ENCODE measurements at regions not wholly inside any gene's neighbourhood (a gene's known extent, or its start where the extent isn't known, plus 50 kb on each side); places are given as distances from the start of the nearest gene placed in this dataset.

- H3K36me3 ChIP-seq (ENCODE audit: insufficient read depth, low read length): no peaks in the 10 kb centered on the region
- no peak overlapping the region for H2AFZ ChIP-seq (ENCODE audit: low read depth, low read length)
- H3K4me3 ChIP-seq (ENCODE audit: low read length): no peak overlapping the region
- no peaks in the 10 kb centered on the region for H3K9me3 ChIP-seq (ENCODE audit: low read length)
- H3K4me1 ChIP-seq (ENCODE audit: insufficient read depth, low read length): no peaks in the 10 kb centered on the region
- H3K27me3 ChIP-seq (ENCODE audit: insufficient read depth, low read length): no peaks in the 10 kb centered on the region
These were observed 454.6 kb upstream of the SORCS1 start for GRCh38 chr10:107619139-107619538.

GRCh38 chr10:107618504-107618994, 454.0 kb upstream of the SORCS1 start:
- Histone ChIP-seq H3K4me3 (ENCODE audit: low read length) (no peak overlapping the region), H3K4me1 (ENCODE audit: insufficient read depth, low read length) (no peaks in the 10 kb centered on the region), H3K27me3 (ENCODE audit: insufficient read depth, low read length) (no peaks in the 10 kb centered on the region), H3K9me3 (ENCODE audit: low read length) (no peaks in the 10 kb centered on the region), H3K36me3 (ENCODE audit: insufficient read depth, low read length) (no peaks in the 10 kb centered on the region), H2AFZ (ENCODE audit: low read depth, low read length) (no peak overlapping the region)

DNA sequence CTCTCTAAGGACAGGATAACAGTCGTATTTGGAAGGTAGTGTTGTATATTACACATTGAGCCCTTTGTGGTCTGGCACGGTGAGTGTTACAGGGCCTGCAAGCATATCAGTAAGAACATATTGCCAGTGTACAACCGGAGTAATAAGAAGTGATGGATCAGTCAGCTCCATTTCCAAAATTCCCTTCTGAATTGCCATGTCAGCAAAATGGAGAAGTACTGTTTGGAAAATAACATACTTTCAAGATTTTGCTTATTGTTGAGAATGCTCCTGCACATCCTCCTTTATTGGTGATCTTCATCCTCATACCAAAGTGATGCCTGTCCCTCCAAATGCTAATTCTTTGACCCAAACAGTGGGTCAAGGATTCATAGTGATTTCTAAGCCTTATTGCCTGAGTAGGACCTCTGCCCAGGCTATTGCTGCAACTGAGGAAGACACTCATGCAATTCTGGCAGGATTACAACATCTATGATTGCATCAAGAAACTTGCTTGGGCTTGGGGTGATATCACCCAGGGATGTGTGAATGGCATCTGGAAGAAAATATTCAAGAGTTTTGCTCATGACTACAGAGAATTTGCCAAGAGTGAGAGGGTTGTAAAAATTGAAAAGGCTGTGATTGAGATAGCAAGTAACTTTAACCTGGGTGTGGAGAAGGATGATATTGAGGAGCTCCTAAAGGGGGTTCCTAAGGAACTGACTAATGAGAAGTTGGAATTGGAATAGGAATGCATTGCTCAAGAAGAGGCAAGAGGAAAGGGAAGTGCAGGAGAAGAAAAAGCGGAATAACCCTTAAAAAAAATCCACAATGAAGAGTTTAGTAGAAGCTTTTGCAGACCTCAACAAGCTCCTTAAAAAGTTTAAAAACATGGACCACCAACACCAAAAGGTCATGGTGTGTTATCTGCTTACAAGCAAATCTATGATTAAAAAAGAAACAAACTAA, 452.2 kb upstream of the SORCS1 start:
- Histone ChIP-seq H3K4me3 (ENCODE audit: low read length) (no peak overlapping the region), H2AFZ (ENCODE audit: low read depth, low read length) (no peak overlapping the region), H3K27me3 (ENCODE audit: insufficient read depth, low read length) (no peaks in the 10 kb centered on the region), H3K36me3 (ENCODE audit: insufficient read depth, low read length) (no peaks in the 10 kb centered on the region), H3K9me3 (ENCODE audit: low read length) (no peaks in the 10 kb centered on the region), H3K4me1 (ENCODE audit: insufficient read depth, low read length) (no peaks in the 10 kb centered on the region)

DNA sequence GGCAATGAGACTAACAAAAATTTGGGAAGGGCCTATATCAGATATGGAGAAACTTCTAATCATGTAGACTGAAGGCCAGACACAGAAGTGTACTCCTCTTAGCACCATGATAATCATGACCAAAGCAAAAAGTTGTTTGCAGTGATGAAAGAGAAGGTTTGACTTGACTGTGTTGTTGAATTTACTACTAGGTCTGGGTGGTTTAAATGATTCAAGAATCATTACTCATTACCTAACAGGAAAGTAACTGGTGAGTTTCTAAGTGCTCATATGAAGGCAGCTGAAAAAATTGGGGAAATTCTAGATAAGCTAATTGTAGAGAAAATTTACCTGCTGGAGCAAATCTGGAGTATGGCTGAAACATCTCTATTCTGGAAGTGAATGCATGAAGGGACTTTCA, 451.5 kb upstream of the SORCS1 start:
- no peak overlapping the region for H3K4me3 ChIP-seq (ENCODE audit: low read length)
- no peak overlapping the region for H2AFZ ChIP-seq (ENCODE audit: low read depth, low read length)
- H3K36me3 ChIP-seq (ENCODE audit: insufficient read depth, low read length): no peaks in the 10 kb centered on the region
- H3K4me1 ChIP-seq (ENCODE audit: insufficient read depth, low read length): no peaks in the 10 kb centered on the region
- H3K27me3 ChIP-seq (ENCODE audit: insufficient read depth, low read length): no peaks in the 10 kb centered on the region
- H3K9me3 ChIP-seq (ENCODE audit: low read length): no peaks in the 10 kb centered on the region

DNA sequence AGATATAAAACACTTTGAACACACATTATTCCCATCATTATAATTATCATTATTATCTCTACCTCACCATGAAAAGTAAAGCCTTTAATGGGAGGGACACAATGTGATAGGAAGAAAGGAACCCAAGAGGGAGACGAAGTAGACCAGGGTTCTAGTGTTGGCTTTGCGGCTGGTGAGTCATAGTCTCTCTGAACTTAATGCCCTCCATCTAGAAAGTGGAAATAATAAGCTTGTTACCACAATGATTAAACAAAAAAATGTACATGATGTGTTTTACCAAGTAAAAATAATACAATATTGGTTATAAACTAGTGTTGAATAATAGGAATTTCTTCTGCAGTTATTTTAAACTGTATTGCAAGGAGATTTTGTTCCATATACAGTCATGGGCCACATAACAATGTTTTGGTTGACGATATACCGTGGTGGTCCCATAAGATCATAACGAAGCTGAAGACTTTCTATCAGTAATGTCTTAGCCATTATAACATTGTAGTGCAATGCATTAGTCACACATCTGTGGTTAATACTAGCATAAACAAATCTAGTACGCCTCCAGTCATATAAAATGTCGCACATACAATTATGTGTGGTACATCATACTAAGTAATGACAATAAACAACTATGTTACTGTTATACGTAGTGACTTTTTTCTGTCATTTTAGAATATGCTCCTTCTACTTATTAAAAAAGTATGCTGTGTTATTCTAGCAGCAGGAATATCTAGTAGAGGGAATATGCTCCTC, 450.6 kb upstream of the SORCS1 start:
- Histone ChIP-seq H3K4me3 (ENCODE audit: low read length) (no peak overlapping the region), H3K4me1 (ENCODE audit: insufficient read depth, low read length) (no peaks in the 10 kb centered on the region), H3K27me3 (ENCODE audit: insufficient read depth, low read length) (no peaks in the 10 kb centered on the region), H3K36me3 (ENCODE audit: insufficient read depth, low read length) (no peaks in the 10 kb centered on the region), H3K9me3 (ENCODE audit: low read length) (no peaks in the 10 kb centered on the region), H2AFZ (ENCODE audit: low read depth, low read length) (no peak overlapping the region)

DNA sequence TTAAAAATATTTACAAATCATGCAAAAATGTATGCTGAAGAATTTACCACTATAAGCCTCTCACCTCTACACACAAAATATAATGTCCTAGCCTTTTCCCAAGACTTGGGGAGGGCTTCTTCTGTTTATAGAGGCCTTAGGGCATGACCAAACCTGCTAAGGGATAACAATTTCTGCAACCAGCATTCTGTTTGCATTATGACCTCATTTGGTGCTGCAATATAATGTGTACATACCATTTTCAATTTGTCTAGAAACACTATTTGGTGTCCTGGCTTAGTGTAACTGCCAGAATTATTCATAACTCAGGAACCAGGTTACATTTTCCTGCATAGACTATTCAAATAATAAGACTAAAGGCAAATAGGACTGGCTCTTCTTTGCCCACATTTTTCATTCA, 446.6 kb upstream of the SORCS1 start:
- Histone ChIP-seq H3K9me3 (ENCODE audit: low read length) (no peaks in the 10 kb centered on the region), H3K4me3 (ENCODE audit: low read length) (no peak overlapping the region), H2AFZ (ENCODE audit: low read depth, low read length) (no peak overlapping the region), H3K27me3 (ENCODE audit: insufficient read depth, low read length) (no peaks in the 10 kb centered on the region), H3K4me1 (ENCODE audit: insufficient read depth, low read length) (no peaks in the 10 kb centered on the region), H3K36me3 (ENCODE audit: insufficient read depth, low read length) (no peaks in the 10 kb centered on the region)

- Histone ChIP-seq H3K27me3 (ENCODE audit: insufficient read depth, low read length) (no peaks in the 10 kb centered on the region), H3K4me1 (ENCODE audit: insufficient read depth, low read length) (no peaks in the 10 kb centered on the region), H2AFZ (ENCODE audit: low read depth, low read length) (no peak overlapping the region), H3K9me3 (ENCODE audit: low read length) (no peaks in the 10 kb centered on the region), H3K36me3 (ENCODE audit: insufficient read depth, low read length) (no peaks in the 10 kb centered on the region), H3K4me3 (ENCODE audit: low read length) (no peak overlapping the region)
These were observed 424.6 kb upstream of the SORCS1 start for GRCh38 chr10:107589081-107589480.

GRCh38 chr10:107585630-107586029, 421.1 kb upstream of the SORCS1 start:
- Histone ChIP-seq H3K4me3 (ENCODE audit: low read length) (no peak overlapping the region), H3K9me3 (ENCODE audit: low read length) (no peaks in the 10 kb centered on the region), H3K4me1 (ENCODE audit: insufficient read depth, low read length) (no peaks in the 10 kb centered on the region), H3K36me3 (ENCODE audit: insufficient read depth, low read length) (no peaks in the 10 kb centered on the region), H3K27me3 (ENCODE audit: insufficient read depth, low read length) (no peaks in the 10 kb centered on the region), H2AFZ (ENCODE audit: low read depth, low read length) (no peak overlapping the region)

DNA sequence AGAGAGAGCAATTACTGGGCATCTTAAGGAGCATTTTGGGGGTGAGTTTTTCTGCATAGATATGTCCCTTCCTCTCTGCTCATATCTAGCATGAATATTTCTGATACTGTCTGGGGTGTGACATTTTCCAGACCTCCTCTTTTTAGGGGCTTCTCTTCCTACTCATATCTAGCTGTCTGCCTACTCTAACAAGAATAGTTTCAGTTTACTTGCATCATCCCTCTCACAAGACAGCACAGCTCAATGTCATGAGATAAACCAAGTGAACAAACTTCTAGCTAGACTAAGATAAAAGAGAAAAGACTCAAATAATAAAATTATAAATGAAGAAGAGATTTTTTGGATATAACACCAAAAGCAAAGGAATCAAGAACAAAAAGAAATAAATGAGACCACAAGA, 419.5 kb upstream of the SORCS1 start:
- Histone ChIP-seq H3K27me3 (ENCODE audit: insufficient read depth, low read length) (no peaks in the 10 kb centered on the region), H2AFZ (ENCODE audit: low read depth, low read length) (no peak overlapping the region), H3K4me1 (ENCODE audit: insufficient read depth, low read length) (no peaks in the 10 kb centered on the region), H3K9me3 (ENCODE audit: low read length) (no peaks in the 10 kb centered on the region), H3K4me3 (ENCODE audit: low read length) (no peak overlapping the region), H3K36me3 (ENCODE audit: insufficient read depth, low read length) (no peaks in the 10 kb centered on the region)

DNA sequence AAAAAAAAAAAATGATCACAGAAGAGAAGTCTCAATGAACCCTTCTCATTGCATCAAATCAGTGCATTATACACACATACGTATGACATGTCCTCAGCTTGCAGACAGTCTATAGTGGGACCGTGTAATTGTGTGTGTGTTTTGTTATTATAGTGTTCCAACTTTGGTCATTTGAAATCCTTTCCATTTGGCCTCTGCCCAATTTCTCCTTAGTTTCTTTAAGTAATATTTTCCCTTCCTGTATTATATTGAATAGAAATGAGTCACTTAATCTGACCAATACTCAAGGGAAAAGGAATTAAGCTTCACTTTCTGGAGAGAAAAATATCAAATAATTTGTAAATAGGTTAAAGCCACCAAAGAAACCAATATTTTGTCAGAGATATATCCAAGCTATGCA, 415.5 kb upstream of the SORCS1 start:
- Histone ChIP-seq H3K36me3 (ENCODE audit: insufficient read depth, low read length) (no peaks in the 10 kb centered on the region), H3K27me3 (ENCODE audit: insufficient read depth, low read length) (no peaks in the 10 kb centered on the region), H2AFZ (ENCODE audit: low read depth, low read length) (no peak overlapping the region), H3K9me3 (ENCODE audit: low read length) (no peaks in the 10 kb centered on the region), H3K4me1 (ENCODE audit: insufficient read depth, low read length) (no peaks in the 10 kb centered on the region), H3K4me3 (ENCODE audit: low read length) (no peak overlapping the region)

DNA sequence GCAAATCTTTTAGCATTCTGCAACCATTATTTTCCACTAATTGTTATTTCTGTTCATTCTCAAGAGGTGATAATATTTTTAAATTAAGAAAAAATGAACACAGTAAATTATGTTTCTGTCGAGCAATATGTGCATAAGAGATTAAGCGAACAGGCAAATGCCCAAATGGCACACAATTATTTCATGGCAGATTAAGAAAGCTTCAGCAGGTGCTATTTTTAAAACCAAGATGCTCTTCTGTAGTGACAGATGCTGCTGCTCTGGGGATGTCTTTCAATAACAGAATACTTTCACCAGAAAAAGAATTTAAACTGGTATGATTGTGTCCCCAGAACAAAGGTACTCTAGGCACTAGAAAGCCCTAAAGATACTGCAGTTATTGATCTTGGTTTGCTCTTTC, 412.7 kb upstream of the SORCS1 start:
- H3K9me3 ChIP-seq (ENCODE audit: low read length): no peaks in the 10 kb centered on the region
- no peaks in the 10 kb centered on the region for H3K27me3 ChIP-seq (ENCODE audit: insufficient read depth, low read length)
- no peaks in the 10 kb centered on the region for H3K36me3 ChIP-seq (ENCODE audit: insufficient read depth, low read length)
- no peaks in the 10 kb centered on the region for H3K4me1 ChIP-seq (ENCODE audit: insufficient read depth, low read length)
- H2AFZ ChIP-seq (ENCODE audit: low read depth, low read length): no peak overlapping the region
- H3K4me3 ChIP-seq (ENCODE audit: low read length): no peak overlapping the region

GRCh38 chr10:107576746-107577145, 412.2 kb upstream of the SORCS1 start:
- H3K27me3 ChIP-seq (ENCODE audit: insufficient read depth, low read length): no peaks in the 10 kb centered on the region
- H3K4me3 ChIP-seq (ENCODE audit: low read length): no peak overlapping the region
- no peak overlapping the region for H2AFZ ChIP-seq (ENCODE audit: low read depth, low read length)
- H3K9me3 ChIP-seq (ENCODE audit: low read length): no peaks in the 10 kb centered on the region
- no peaks in the 10 kb centered on the region for H3K36me3 ChIP-seq (ENCODE audit: insufficient read depth, low read length)
- no peaks in the 10 kb centered on the region for H3K4me1 ChIP-seq (ENCODE audit: insufficient read depth, low read length)

DNA sequence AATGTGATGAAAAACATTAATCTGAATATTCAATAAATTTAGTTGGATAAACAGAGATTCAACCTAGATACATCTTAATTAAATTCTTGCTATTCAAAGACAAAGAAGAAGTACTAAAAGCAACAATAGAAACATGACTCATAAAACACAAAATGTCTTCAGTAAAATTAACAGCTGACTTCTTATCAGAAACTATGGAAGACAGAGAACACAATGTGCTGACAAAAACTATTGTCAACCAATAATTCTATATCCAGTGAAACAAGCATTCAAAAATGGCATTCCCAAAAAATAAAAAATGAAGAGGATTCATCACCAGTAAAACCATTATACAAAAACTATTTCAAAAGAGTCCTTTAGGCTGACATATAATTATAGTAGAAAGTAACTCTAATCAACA, 400.5 kb upstream of the SORCS1 start:
- no peaks in the 10 kb centered on the region for H3K36me3 ChIP-seq (ENCODE audit: insufficient read depth, low read length)
- H3K9me3 ChIP-seq (ENCODE audit: low read length): no peaks in the 10 kb centered on the region
- H3K4me1 ChIP-seq (ENCODE audit: insufficient read depth, low read length): no peaks in the 10 kb centered on the region

More for the DNA sequence above, 400.5 kb upstream of the SORCS1 start:
- no peaks in the 10 kb centered on the region for H3K27me3 ChIP-seq (ENCODE audit: insufficient read depth, low read length)
- H3K4me3 ChIP-seq (ENCODE audit: low read length): no peak overlapping the region
- no peak overlapping the region for H2AFZ ChIP-seq (ENCODE audit: low read depth, low read length)
